ENCODE measurements at regions not wholly inside any gene's neighbourhood (a gene's known extent, or its start where the extent isn't known, plus 50 kb on each side); places are given as distances from the start of the nearest gene placed in this dataset.

DNA sequence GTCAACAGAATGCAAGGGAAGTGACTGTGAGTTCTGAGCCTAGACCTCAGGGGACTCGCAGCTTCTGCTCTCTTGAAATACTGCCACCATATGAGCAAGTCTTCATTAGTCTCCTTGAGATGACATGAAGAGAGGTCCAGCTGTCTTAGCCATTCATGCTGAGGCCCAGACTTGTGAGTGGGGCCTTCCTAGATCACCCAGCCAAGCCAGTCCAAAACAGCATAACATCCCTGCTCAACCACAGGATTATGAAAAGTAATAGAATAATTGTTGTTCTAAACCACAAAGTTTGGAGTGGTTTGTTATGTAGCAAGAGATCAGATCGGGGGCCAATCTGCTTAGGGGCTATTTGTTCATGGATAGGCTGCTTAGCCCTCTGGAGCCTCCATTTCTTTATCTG lies 54.9 kb upstream of the HTATIP2 start:
- Histone ChIP-seq H2AFZ (ENCODE audit: low read length) (no peak overlapping the region), H3K4ac (ENCODE audit: low read length) (no peak overlapping the region), H3K4me2 (ENCODE audit: insufficient read depth, low read length, poor library complexity, severe bottlenecking) (no peak overlapping the region), H2BK5ac (ENCODE audit: low read length) (no peak overlapping the region), H4K91ac (ENCODE audit: low read depth, low read length, poor library complexity) (no peak overlapping the region), H2BK120ac (ENCODE audit: low read depth, low read length) (no peak overlapping the region), H2BK15ac (ENCODE audit: low read length) (no peak overlapping the region), H3K79me1 (ENCODE audit: low read depth, low read length) (no peaks in the 10 kb centered on the region), H3K18ac (ENCODE audit: low read length) (no peak overlapping the region), H2BK12ac (ENCODE audit: low read length) (no peak overlapping the region), H3K4me3 (ENCODE audit: low read length in 2 of 2) (no peak overlapping the region), H3K27me3 (ENCODE audit: control insufficient read depth in 3 of 3, insufficient read depth in 3 of 3, low read depth in 1 of 3, low read length in 3 of 3) (peaks cover 0 to 66% (median 0%) of the 10 kb centered on the region in 3 experiments), H3K9ac (ENCODE audit: low read depth, low read length, poor library complexity) (no peak overlapping the region), H2AK5ac (ENCODE audit: low read depth, low read length) (no peak overlapping the region), H3K27ac (replicated peaks; ENCODE audit: low read length) (no peak overlapping the region), H3K36me3 (replicated peaks in 1 of 2; ENCODE audit: control insufficient read depth in 2 of 2, insufficient read depth in 2 of 2, low read length in 2 of 2) (no peaks in the 10 kb centered on the region), H3K23ac (ENCODE audit: low read depth, low read length, poor library complexity) (no peak overlapping the region), H3K9me3 (replicated peaks in 1 of 2; ENCODE audit: control insufficient read depth in 2 of 2, insufficient read depth in 1 of 2, low read depth in 1 of 2, low read length in 2 of 2) (no peaks in the 10 kb centered on the region), H3K4me1 (ENCODE audit: control insufficient read depth in 2 of 2, insufficient read depth in 1 of 2, low read depth in 1 of 2, low read length in 2 of 2) (peaks cover 0 to 14% of the 10 kb centered on the region in 2 donors), H4K8ac (ENCODE audit: low read depth, low read length) (no peak overlapping the region), H3K14ac (ENCODE audit: low read length) (no peak overlapping the region)
- no peak for DNase-seq (ENCODE audit: low spot score)
- WGBS, 2 donors (ENCODE audit: extremely low coverage in 2 of 2, insufficient read length in 2 of 2, insufficient replicate concordance in 1 of 2): no CpG with 5 or more reads among the region's 2 CpGs

DNA sequence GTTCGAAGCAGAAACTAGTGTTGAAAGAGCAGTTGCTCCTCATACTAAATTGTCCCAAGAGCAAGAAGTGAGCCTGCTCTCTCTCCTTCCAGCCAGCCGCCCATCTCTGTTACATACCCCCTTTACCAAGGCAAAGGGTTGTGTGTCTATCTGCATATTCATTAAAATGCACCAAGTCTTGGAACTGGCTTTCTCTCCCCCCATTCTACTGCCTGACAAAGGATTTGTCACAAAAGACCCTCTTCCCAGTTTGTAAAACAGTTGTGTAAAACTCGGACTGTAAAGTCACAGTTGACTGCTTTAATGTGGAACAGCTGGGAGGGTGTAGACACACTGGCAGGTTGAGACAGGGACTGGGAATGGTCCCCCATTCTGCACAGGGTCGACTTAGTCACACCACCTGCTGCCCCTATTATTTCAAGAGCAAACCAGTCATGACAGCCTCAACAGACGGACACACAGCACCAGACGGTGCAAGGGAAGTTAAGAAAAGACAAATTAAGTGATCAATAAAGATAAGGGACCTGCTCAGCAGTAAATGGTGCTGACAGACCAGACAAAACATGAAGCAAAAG lies 60.0 kb upstream of the HTATIP2 start:
- Histone ChIP-seq H3K36me3 (replicated peaks in 1 of 2; ENCODE audit: control insufficient read depth in 2 of 2, insufficient read depth in 2 of 2, low read length in 2 of 2) (no peaks in the 10 kb centered on the region), H3K27me3 (ENCODE audit: control insufficient read depth in 3 of 3, insufficient read depth in 3 of 3, low read depth in 1 of 3, low read length in 3 of 3) (peaks cover 0 to 34% (median 0%) of the 10 kb centered on the region in 3 experiments)
- no CpG with 5 or more reads among the region's 6 CpGs for WGBS, 2 donors (ENCODE audit: extremely low coverage in 2 of 2, insufficient read length in 2 of 2, insufficient replicate concordance in 1 of 2)

DNA sequence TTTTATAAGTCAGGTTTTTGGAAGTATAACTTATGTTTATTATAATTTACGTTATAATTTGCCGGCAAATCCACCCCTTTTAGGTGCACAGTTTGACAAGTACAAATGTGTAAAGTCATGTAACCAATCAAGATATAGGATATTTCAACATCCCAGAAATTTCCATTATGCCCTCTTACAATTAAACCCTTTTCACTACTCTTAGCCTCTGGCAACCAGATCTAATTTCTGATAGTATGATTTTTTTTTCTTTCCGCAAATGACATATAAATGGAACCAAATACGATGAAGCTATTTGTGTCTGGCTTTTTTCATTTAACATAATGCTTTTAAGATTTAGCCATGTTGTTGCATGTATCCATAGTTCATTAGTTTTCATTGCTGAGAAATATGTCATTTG lies 69.5 kb upstream of the HTATIP2 start:
- Histone ChIP-seq H3K9me3 (replicated peaks in 1 of 2; ENCODE audit: control insufficient read depth in 2 of 2, insufficient read depth in 1 of 2, low read depth in 1 of 2, low read length in 2 of 2) (no peaks in the 10 kb centered on the region), H2AK5ac (ENCODE audit: low read depth, low read length) (no peak overlapping the region), H2BK12ac (ENCODE audit: low read length) (no peak overlapping the region), H3K14ac (ENCODE audit: low read length) (no peak overlapping the region), H2BK5ac (ENCODE audit: low read length) (no peak overlapping the region), H4K91ac (ENCODE audit: low read depth, low read length, poor library complexity) (no peak overlapping the region), H3K4ac (ENCODE audit: low read length) (no peak overlapping the region), H3K4me2 (ENCODE audit: insufficient read depth, low read length, poor library complexity, severe bottlenecking) (no peak overlapping the region), H2BK15ac (ENCODE audit: low read length) (no peak overlapping the region), H4K8ac (ENCODE audit: low read depth, low read length) (no peak overlapping the region), H3K23ac (ENCODE audit: low read depth, low read length, poor library complexity) (no peak overlapping the region), H3K27ac (replicated peaks; ENCODE audit: low read length) (no peak overlapping the region), H2BK120ac (ENCODE audit: low read depth, low read length) (no peak overlapping the region), H3K27me3 (ENCODE audit: control insufficient read depth in 3 of 3, insufficient read depth in 3 of 3, low read depth in 1 of 3, low read length in 3 of 3) (peaks cover 0 to 32% (median 0%) of the 10 kb centered on the region in 3 experiments), H3K18ac (ENCODE audit: low read length) (no peak overlapping the region), H3K4me3 (ENCODE audit: low read length in 2 of 2) (no peak overlapping the region), H3K79me1 (ENCODE audit: low read depth, low read length) (no peaks in the 10 kb centered on the region), H2AFZ (ENCODE audit: low read length) (no peak overlapping the region), H3K36me3 (replicated peaks in 1 of 2; ENCODE audit: control insufficient read depth in 2 of 2, insufficient read depth in 2 of 2, low read length in 2 of 2) (no peaks in the 10 kb centered on the region), H3K4me1 (ENCODE audit: control insufficient read depth in 2 of 2, insufficient read depth in 1 of 2, low read depth in 1 of 2, low read length in 2 of 2) (peaks cover 0 to 8% of the 10 kb centered on the region in 2 donors), H3K9ac (ENCODE audit: low read depth, low read length, poor library complexity) (no peak overlapping the region)
- no peak for DNase-seq (ENCODE audit: low spot score)
- no CpG with 5 or more reads among the region's 4 CpGs for WGBS, 2 donors (ENCODE audit: extremely low coverage in 2 of 2, insufficient read length in 2 of 2, insufficient replicate concordance in 1 of 2)

More for the DNA sequence above, 60.0 kb upstream of the HTATIP2 start:
- Histone ChIP-seq H3K4me3 (ENCODE audit: low read length in 2 of 2) (no peak overlapping the region), H3K27ac (replicated peaks; ENCODE audit: low read length) (no peak overlapping the region), H2BK5ac (ENCODE audit: low read length) (no peak overlapping the region), H3K79me1 (ENCODE audit: low read depth, low read length) (no peaks in the 10 kb centered on the region), H3K9ac (ENCODE audit: low read depth, low read length, poor library complexity) (no peak overlapping the region), H2AFZ (ENCODE audit: low read length) (no peak overlapping the region), H3K4me1 (ENCODE audit: control insufficient read depth in 2 of 2, insufficient read depth in 1 of 2, low read depth in 1 of 2, low read length in 2 of 2) (peaks cover 0 to 4% of the 10 kb centered on the region in 2 donors), H3K4ac (ENCODE audit: low read length) (no peak overlapping the region), H3K23ac (ENCODE audit: low read depth, low read length, poor library complexity) (no peak overlapping the region), H2AK5ac (ENCODE audit: low read depth, low read length) (no peak overlapping the region), H3K14ac (ENCODE audit: low read length) (no peak overlapping the region), H3K4me2 (ENCODE audit: insufficient read depth, low read length, poor library complexity, severe bottlenecking) (no peak overlapping the region), H4K8ac (ENCODE audit: low read depth, low read length) (no peak overlapping the region), H4K91ac (ENCODE audit: low read depth, low read length, poor library complexity) (no peak overlapping the region), H2BK12ac (ENCODE audit: low read length) (no peak overlapping the region), H2BK15ac (ENCODE audit: low read length) (no peak overlapping the region), H3K18ac (ENCODE audit: low read length) (no peak overlapping the region), H3K9me3 (replicated peaks in 1 of 2; ENCODE audit: control insufficient read depth in 2 of 2, insufficient read depth in 1 of 2, low read depth in 1 of 2, low read length in 2 of 2) (no peaks in the 10 kb centered on the region), H2BK120ac (ENCODE audit: low read depth, low read length) (no peak overlapping the region)
- no peak for DNase-seq (ENCODE audit: low spot score)

DNA sequence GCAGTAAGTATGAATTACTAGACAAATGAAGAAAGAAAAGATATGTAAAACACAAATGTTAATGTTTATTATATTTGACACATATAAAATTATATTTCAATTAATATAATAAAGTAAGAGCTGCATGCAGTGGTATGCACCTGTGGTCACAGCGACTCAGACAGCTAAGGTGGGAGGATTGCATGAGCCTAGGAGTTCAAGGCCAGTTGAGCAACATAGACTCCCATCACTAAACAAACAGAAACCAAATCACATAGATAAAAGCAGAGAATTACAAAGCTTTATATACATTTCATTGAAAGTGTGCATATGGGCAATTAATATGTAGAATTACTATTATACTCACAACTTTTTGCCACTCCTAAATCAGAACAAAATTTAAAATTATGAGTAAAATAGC lies 70.0 kb upstream of the HTATIP2 start:
- no peak for DNase-seq (ENCODE audit: low spot score)
- Histone ChIP-seq H2AFZ (ENCODE audit: low read length) (no peak overlapping the region), H3K4me1 (ENCODE audit: control insufficient read depth in 2 of 2, insufficient read depth in 1 of 2, low read depth in 1 of 2, low read length in 2 of 2) (peaks cover 0 to 8% of the 10 kb centered on the region in 2 donors), H3K23ac (ENCODE audit: low read depth, low read length, poor library complexity) (no peak overlapping the region), H2AK5ac (ENCODE audit: low read depth, low read length) (no peak overlapping the region), H3K14ac (ENCODE audit: low read length) (no peak overlapping the region), H3K9ac (ENCODE audit: low read depth, low read length, poor library complexity) (no peak overlapping the region), H3K79me1 (ENCODE audit: low read depth, low read length) (no peaks in the 10 kb centered on the region), H2BK120ac (ENCODE audit: low read depth, low read length) (no peak overlapping the region), H3K27me3 (ENCODE audit: control insufficient read depth in 3 of 3, insufficient read depth in 3 of 3, low read depth in 1 of 3, low read length in 3 of 3) (peaks cover 0 to 36% (median 0%) of the 10 kb centered on the region in 3 experiments), H3K27ac (replicated peaks; ENCODE audit: low read length) (no peak overlapping the region), H3K9me3 (replicated peaks in 1 of 2; ENCODE audit: control insufficient read depth in 2 of 2, insufficient read depth in 1 of 2, low read depth in 1 of 2, low read length in 2 of 2) (no peaks in the 10 kb centered on the region), H2BK5ac (ENCODE audit: low read length) (no peak overlapping the region), H3K4me3 (ENCODE audit: low read length in 2 of 2) (no peak overlapping the region), H4K91ac (ENCODE audit: low read depth, low read length, poor library complexity) (no peak overlapping the region), H2BK15ac (ENCODE audit: low read length) (no peak overlapping the region), H4K8ac (ENCODE audit: low read depth, low read length) (no peak overlapping the region), H3K4me2 (ENCODE audit: insufficient read depth, low read length, poor library complexity, severe bottlenecking) (no peak overlapping the region), H3K4ac (ENCODE audit: low read length) (no peak overlapping the region), H3K36me3 (replicated peaks in 1 of 2; ENCODE audit: control insufficient read depth in 2 of 2, insufficient read depth in 2 of 2, low read length in 2 of 2) (no peaks in the 10 kb centered on the region), H3K18ac (ENCODE audit: low read length) (no peak overlapping the region), H2BK12ac (ENCODE audit: low read length) (no peak overlapping the region)
- no CpG with 5 or more reads among the region's 1 CpG for WGBS, 2 donors (ENCODE audit: extremely low coverage in 2 of 2, insufficient read length in 2 of 2, insufficient replicate concordance in 1 of 2)

Measured in neuronal stem cell (in vitro differentiated cells).